GM18517 (cell line): ENCODE measurements at regions not wholly inside any gene's neighbourhood (a gene's known extent, or its start where the extent isn't known, plus 50 kb on each side); places are given as distances from the start of the nearest gene placed in this dataset.

ENCODE experiments used
- ATAC-seq: cut with Tn5 transposase; IDR thresholded peaks from one replicate; pipeline ENCODE4 v1.9.1; 2021; ENCODE audit warnings: mild to moderate bottlenecking, moderate library complexity; ENCODE audit not compliant: unreplicated experiment

- ATAC-seq, result no peak
Measured at GRCh38 chr9:75607521-75607920, 283.0 kb upstream of the PCSK5 start.

GRCh38 chr9:75609401-75609800 lies 281.1 kb upstream of the PCSK5 start:
- ATAC-seq, result no peak

- no peak for ATAC-seq
Measured at GRCh38 chr9:75610246-75610645, 280.2 kb upstream of the PCSK5 start.

DNA sequence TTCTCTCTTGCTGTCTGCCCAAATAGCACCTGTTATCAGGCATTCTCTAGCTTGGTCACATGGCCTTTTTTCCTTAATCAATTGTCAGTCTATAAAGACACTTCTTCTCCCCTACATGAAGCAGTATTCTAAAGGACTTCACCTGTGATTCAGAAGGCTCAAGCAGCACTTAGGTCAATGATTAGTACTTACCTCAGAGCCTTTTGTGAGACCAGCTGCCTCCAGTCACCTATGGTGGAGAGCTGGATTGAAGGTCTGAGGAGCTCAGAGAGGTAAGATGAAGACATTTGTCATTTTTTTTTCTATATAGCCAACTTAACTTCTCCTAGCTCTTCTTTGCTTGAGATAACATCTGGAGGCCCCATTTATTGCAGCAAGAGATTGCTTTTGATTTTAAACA lies 278.3 kb upstream of the PCSK5 start:
- ATAC-seq, result no peak

DNA sequence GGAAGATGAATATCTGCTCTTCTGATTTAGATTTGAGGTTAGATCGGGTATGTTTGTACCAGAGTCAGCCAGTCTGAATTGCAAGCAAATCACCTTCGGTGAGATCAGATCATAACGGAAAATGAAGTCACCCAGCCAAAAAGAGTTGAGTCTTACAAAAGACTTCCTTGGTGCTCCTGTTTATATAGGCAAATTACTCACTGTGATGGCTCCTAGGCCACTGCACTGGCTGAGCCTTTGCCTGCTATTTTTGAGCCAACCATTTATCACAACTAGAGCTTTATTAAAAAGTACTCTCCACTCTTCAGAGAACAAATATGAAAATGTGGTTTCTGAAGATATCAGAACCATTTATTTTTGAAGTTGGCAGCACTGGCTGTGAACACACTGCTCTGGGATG lies 277.7 kb upstream of the PCSK5 start:
- ATAC-seq, result no peak

DNA sequence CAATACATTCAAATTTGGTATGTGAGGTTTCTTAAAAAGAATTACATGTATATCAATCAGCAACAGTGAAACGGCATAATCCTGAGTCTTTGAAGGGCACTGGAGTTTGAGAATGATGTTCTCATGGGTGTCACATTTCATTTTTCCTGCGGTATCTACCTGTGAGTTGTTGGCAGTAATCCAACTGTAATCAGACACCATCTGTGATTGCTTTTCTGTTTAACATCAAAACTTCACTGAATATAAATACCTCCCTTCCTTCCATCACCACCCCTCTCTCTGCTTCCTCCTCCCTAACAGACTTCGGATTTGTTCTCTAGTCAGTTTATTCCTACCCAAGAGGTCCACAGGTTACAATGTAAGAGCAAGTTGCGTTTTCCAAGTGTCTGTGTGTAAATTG lies 275.2 kb upstream of the PCSK5 start:
- ATAC-seq, result no peak

GRCh38 chr9:75616052-75616451 lies 274.4 kb upstream of the PCSK5 start:
- ATAC-seq, result no peak

DNA sequence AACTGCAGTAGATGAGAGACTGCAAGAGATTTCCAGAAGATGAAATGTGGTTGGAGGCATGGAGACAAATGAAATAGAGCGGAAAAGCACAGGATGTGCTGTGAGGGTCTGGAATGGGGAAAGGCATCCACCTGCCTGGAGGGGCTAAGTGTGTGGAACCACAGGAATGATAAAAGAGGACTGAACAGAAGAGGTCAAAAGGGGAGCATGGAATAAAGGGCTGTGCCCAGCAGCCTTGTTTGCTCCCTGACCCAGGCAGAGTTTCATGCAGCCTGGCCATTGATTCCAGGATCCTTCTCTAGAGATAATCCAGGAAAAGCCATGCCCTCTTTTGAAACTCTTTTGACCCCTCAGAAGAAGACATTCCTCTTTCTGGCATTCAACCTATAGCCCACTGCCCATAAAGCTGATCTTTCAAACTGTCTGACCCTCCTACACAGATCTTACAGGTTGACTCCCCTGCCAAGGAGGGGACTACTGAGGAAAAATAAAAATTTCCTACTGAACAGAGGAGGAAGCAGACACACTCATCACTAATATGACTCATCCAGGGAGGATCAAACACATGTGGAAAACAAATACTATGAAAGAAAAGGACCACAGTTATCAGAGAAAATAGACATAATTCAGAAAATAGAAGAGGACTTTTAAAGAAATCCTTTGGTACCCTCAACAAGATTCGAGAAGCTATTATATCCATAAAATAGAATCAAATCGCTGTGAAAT lies 273.5 kb upstream of the PCSK5 start:
- no peak for ATAC-seq

- ATAC-seq, result no peak
Measured at GRCh38 chr9:75623462-75623861, 267.0 kb upstream of the PCSK5 start.

- ATAC-seq, result no peak
Measured at GRCh38 chr9:75624998-75625397, 265.5 kb upstream of the PCSK5 start.

GRCh38 chr9:75626860-75627259 lies 263.6 kb upstream of the PCSK5 start:
- no peak for ATAC-seq

DNA sequence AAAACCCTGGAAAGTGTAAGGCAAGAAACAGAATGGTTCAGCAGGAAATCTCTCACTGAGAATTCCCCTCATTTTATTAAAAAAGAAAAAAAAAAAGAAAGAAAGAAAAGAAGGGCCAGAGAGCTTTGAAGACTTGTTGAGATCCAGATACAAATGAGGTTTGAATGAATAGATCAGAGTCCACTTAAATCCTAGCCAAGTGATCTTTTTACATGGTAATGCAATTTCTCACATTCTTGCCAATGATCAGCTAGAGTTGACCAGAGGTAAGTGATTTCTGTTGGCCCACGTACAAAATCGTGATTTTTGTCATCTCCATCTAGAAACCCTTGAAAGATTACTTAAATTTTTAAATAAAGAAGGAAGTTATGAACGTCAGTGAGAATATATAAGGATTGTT lies 261.5 kb upstream of the PCSK5 start:
- no peak for ATAC-seq

DNA sequence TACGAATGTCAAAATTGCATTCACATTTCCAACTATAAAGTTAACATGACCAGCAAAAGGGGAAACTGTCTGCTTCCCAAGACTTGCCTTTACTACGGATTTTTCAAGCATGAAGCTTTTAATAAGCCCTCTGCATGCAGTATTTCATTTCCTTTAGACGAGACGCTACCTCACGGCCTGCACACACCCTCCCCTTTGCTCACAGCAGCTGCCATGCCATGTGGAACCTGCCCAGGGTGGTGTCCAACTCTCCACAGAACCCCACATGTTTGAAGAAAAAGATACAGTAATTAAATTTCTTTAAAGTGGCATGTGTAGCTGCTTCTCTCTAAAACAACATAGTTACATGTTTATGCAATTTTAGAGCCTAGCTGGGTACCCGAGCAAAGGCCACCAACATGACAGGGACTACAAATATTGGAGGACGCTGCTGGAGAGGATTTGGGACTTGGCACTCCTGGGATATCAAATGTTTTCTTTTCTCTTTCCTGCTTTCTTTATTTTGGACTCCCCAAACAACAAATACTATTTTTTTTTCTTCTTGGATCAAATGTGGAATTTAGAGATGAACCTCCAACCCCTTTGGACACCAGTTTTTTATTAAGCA lies 256.9 kb upstream of the PCSK5 start:
- ATAC-seq, result no peak

GRCh38 chr9:75636427-75637045 lies 253.9 kb upstream of the PCSK5 start:
- no peak for ATAC-seq

DNA sequence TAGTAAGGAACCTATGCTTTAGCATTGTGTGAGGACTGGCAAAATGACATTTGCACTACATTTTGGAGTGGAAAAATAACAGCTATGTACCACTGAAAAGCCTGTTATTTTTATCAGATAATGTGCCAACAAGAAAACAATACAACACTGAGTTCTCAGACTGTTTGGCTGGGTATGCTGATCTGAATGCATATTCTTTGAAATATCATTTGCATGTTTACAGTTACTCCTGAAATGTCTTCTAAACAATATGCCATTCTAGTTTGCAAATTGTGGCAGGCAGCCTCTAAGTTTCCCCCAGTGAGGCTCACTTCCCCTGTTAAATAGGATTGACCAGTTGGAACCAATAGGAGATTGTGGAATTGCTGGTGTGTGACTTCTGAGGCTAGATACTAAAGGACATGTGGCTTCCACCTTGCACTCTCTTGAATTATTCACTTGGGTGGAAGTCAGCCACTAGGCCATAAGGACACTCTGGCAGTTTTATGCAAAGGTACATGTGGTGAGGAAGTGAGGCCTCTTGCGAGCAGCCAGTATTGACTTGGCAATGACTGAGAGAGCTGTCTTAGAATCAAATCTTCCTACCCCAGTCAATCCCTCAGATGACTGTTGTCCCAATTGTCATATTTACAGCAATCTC lies 250.4 kb upstream of the PCSK5 start:
- ATAC-seq, result no peak

DNA sequence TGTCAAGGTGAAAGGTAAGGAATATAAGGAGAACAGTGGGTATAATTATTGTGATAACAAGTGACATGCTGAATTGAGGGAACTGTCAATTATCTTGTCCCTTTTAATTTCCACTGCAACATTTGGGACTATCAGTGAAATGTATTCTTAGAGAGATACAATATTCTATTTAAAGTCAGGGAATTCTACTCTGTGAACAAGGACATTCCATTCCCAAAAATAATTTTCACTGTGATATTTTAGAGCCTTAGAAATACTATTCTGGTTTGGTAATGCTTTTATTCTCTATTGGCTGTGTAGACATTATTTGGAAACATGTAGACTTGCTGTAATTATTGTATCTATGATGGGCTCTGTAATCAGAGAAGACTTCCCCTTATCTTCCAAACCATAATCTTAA lies 248.0 kb upstream of the PCSK5 start:
- ATAC-seq, result no peak

- no peak for ATAC-seq
Measured at GRCh38 chr9:75644649-75645048, 245.8 kb upstream of the PCSK5 start.

- no peak for ATAC-seq
Measured at GRCh38 chr9:75648034-75648433, 242.4 kb upstream of the PCSK5 start.

GRCh38 chr9:75649060-75649459 lies 241.4 kb upstream of the PCSK5 start:
- ATAC-seq, result no peak

- ATAC-seq, result no peak
Measured at GRCh38 chr9:75651709-75652108, 238.8 kb upstream of the PCSK5 start.

DNA sequence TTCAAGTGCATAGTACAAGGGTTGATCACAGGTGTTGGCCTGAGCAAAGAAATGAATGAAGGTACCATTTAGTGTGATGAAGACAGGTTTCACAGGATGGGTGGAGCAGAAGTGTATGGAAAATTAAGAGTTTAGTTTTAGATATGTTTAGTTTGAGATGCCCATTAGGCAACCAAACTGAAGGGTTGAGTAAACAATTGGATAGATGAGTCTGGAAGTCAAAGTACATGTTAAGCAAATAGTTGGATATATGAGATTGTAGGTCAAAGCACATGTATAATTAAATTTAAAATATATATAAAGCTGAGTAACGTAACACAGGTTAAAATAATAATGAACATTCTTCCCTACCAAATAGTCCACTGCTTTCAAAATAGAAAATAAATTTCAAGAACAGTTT lies 237.1 kb upstream of the PCSK5 start:
- no peak for ATAC-seq

- no peak for ATAC-seq
Measured at GRCh38 chr9:75653750-75654149, 236.7 kb upstream of the PCSK5 start.
